ENCODE measurements at regions not wholly inside any gene's neighbourhood (a gene's known extent, or its start where the extent isn't known, plus 50 kb on each side); places are given as distances from the start of the nearest gene placed in this dataset.

- peak; percentile 35 for DNase-seq
Observed at GRCh38 chr16:73878611-73879010, 418.0 kb upstream of the PSMD7 start.

DNA sequence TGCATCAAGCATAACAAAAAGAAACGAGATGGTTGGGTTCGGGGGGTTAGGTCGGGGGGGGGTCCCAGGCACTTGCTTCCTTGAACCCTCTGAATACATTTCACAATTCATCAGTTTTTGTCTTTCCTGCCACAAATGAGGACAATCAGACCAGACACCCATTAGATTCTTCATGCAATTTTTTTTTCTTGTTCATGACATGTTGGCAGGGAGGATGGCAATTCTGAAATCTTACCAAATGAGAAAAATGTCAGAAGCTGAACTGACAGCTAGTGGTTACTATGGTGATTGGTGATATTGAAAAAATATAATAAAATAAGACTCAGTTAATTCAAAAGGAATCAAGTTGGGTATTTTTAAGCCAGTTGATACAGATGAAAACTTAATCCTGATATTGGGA, 419.5 kb upstream of the PSMD7 start:
- DNase-seq: no peak

GRCh38 chr16:73875996-73876690, 420.5 kb upstream of the PSMD7 start:
- no peak for DNase-seq

- DNase-seq: no peak
Observed at GRCh38 chr16:73874324-73874723, 422.3 kb upstream of the PSMD7 start.

GRCh38 chr16:73873643-73874042, 423.0 kb upstream of the PSMD7 start:
- DNase-seq: no peak

DNA sequence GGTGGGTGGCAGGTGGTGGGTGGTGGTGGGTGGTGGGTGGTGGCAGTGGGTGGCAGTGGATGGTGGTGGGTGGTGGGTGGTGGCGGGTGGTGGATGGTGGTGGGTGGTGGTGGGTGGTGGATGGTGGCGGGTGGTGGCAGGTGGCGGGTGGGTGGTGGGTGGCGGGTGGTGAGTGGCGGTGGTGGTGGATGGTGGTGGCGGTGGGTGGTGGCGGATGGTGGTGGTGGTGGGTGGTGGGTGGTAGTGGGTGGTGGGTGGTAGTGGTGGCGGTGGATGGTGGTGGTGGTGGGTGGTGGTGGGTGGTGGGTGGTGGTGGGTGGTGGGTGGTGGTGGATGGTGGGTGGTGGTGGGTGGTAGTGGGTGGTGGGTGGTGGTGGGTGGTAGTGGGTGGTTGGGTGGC, 423.8 kb upstream of the PSMD7 start:
- DNase-seq: no peak

DNA sequence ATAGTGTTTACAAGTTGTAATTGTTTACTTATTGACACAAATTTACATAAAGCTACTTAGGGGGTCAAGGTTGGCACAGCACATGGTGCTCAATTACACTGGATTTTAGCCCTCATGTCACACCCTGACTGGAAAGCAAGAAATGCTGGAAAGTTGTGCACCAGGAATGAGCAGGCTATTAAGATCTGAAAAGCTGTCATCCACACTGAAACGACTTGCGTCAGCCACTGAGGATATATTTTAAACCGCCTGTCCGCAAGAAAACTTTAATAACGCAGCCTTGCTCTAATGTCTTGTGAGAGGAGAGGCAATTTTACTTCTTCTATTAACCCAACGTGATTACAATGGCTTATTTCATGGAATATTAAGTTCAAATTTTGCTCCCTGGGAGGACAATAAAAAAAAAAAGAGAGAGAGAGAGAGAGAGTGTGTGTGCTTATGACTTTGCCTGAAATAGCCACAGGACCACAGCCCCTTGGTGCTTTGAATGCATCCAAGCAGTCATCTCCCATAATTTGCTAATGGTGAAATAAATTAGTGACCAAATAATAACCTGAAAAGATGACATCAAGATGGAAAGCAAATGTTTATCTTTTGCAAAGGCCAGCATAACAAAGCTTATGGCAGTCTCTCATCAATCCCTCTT, 425.4 kb upstream of the PSMD7 start:
- DNase-seq: no peak

GRCh38 chr16:73869126-73869525, 427.5 kb upstream of the PSMD7 start:
- DNase-seq: no peak

DNA sequence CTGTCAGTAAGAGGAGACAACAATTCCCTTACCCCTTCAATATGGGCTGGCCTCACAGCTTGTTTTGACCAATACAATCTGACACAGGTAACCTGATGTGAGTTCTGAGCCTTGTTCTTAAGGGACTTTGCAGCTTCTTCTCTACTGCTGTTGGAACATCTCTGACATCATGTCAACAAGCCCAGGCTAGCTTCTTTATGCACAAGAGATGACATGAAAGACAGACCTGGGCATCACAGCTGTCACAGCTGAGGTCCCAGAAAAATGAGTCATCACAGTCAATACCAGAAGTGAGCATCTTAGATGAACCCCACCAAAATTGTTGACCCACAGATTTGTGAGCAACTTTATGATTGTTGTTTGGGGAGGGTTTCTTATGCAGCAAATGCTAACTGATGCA, 431.7 kb upstream of the PSMD7 start:
- DNase-seq: no peak

DNA sequence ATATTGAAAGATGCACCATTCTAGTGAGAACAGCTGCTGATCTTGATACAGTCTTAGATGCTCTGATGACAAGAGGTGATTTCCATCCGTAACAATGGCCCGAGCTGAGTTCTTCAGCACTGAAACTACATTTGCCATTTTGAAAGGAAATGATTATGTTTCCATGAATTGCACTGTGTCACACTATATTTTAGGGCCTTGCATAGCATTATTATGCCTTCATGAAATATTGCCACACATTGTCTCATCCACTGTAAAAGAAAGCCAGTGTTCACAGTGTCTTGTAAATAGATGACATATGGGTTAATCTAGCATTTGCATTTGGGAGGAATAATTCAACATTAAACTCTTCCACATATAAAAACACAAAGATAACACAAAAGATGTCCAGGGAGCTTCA, 438.3 kb upstream of the PSMD7 start:
- DNase-seq: no peak

- no peak for DNase-seq
Observed at GRCh38 chr16:73853968-73854367, 442.6 kb upstream of the PSMD7 start.

- no peak for DNase-seq
Observed at GRCh38 chr16:73852561-73852960, 444.1 kb upstream of the PSMD7 start.

- DNase-seq: no peak
Observed at GRCh38 chr16:73848993-73849392, 447.6 kb upstream of the PSMD7 start.

GRCh38 chr16:73847090-73847489, 449.5 kb upstream of the PSMD7 start:
- no peak for DNase-seq

DNA sequence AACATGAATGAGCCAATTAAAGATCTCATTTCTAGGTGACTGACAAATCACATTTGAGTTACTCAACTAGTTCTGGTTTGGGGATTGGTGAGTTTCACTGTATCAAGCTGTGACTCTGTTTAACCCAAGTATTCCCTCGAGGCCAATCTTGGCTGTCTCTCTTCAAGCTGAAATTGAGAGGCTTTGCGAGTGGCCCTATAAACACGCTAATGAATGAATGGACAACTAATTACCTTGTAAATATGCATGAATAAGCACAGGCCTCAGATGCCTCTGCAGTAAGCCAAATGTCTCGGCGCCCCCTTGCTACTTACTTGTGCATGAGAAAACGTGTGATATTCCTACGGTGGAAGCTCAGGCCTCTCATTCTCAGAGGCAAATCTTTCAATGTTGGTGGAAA, 450.3 kb upstream of the PSMD7 start:
- no peak for DNase-seq

DNA sequence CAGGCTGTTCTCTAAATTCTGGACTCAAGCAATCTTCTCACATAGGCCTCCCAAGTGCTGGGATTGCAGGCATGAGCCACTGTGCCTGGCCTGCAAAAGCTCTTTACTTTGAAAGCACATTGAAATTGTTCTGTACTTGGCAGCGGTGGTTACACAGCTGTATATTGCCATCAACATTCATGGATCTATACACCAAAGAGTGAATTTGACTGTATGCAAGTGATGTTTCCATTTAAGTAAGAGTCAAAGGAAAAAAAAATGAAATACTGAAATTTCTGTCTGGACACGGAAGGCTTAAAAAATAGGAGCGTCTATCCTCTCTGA, 450.6 kb upstream of the PSMD7 start:
- no peak for DNase-seq

DNA sequence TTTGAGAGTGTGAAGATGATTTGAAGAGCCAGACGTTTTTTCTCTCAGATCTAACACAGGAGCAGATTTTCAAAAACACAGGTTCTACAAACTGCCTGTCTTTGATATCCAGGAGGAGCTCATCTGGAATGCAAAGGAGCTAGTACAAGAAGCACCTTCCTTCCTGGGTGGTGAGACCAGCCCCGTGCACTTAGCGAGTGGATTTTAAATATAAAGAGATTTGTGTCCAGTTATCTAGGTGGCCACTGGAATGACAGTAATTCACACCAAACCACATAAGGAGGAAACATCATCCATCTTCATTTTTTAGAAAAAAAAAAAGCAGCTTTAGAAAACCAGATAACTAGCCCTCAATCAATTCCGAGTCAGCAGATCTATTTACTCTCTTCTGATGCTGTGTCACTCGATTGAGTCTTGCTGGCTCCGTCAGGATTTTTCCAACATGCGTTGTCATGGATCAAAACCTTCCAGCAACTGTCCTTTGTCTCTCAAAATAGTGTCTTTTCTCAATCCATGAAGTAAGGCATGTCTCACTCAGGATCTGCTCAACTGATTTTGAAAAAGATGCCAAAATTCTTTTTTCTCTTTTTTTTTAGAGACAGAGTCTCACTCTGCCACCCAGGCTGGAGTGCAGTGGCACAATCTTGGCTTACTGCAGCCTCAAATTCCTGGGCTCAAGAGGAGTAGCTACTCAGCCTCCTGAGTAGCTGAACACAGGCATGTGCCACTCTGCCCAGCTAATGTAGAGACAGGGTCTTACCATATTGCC, 451.2 kb upstream of the PSMD7 start:
- DNase-seq: no peak

- DNase-seq: no peak
Observed at GRCh38 chr16:73840728-73841127, 455.9 kb upstream of the PSMD7 start.

GRCh38 chr16:73831220-73831619, 465.4 kb upstream of the PSMD7 start:
- DNase-seq: no peak

- DNase-seq: no peak
Observed at GRCh38 chr16:73823205-73823849, 473.3 kb upstream of the PSMD7 start.

DNA sequence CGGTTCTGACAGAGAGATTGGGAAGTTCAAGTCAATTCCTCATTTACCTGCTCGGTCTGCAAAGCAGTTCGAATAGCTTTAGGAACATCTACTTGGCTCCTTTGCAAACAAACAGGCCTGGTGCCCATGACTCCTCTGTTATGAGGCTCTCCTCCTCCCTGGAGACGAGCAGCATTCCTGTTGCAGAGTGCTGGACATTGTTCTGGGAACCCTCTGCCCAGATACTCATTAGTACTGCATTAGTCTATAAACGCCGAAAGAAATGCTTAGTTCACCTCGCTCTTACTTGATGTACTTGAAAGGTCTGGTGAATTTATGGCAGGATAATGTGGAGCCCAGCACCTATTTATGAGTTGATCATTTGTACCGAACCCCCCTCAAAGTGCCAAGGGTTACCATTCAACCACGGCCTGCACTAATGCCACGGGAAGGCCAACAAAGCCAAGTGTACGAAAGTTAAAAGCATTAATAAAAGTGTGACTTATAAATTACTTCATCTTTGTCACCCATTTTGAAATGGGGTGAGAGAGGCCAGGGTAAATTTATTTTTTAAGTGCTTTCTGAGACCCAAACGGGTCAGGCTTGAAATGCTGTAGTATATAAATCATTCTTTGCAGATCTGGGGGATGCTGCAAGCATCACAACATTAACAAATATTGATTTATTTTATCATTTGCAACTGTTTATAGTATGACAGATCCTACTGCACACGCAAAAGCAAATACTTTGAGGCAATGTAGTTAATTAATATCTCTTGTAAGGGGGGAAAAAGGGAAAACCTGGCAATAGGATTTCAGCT, 478.9 kb upstream of the PSMD7 start:
- DNase-seq: no peak

DNA sequence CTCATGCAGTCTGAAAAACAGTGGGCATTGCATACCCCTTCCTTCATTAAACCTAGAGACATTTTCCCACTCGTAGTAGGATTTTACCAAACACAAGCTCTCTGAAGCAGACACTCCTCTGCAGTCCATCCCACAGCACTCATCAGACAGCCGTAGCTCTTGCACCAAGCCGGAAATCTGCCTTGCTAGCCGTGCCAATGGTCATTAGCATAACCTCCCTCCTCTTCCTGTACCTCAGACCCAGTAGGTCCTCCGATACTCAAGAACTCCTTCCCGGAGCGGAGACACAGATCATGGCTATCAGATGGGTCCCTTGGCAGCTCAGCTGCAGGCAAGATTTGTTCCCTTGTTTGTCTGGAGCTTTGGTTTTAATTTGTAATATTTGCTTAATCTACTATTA, 483.1 kb upstream of the PSMD7 start:
- no peak for DNase-seq

DNA sequence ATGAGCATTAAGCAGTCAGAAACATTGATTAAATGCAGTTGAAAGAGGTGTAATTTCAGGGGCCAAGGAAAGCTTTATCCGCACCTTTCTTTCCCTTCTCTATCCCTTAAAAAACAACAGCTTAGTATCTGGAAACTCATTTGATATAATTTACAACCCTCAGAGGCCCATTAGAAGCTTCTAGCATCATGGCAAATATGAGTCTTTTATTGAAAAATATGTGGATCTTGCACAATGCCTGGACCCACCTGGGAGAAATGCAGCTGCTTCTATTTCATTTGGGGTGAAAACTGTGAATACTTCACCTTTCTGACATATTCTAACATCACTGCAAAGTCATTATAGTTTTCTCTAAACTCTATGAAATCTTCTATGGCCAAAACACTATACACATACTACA, 492.2 kb upstream of the PSMD7 start:
- DNase-seq: no peak
